ENCODE measurements at regions not wholly inside any gene's neighbourhood (a gene's known extent, or its start where the extent isn't known, plus 50 kb on each side); places are given as distances from the start of the nearest gene placed in this dataset.

GRCh38 chr2:64837925-64838641, 151.1 kb upstream of the SLC1A4 start:
- TF ChIP-seq POLR2A (IDR thresholded peaks at IDR 0.05; ENCODE audit: extremely low read depth, insufficient read length) = no peak
- TF ChIP-seq, protein P1, sequence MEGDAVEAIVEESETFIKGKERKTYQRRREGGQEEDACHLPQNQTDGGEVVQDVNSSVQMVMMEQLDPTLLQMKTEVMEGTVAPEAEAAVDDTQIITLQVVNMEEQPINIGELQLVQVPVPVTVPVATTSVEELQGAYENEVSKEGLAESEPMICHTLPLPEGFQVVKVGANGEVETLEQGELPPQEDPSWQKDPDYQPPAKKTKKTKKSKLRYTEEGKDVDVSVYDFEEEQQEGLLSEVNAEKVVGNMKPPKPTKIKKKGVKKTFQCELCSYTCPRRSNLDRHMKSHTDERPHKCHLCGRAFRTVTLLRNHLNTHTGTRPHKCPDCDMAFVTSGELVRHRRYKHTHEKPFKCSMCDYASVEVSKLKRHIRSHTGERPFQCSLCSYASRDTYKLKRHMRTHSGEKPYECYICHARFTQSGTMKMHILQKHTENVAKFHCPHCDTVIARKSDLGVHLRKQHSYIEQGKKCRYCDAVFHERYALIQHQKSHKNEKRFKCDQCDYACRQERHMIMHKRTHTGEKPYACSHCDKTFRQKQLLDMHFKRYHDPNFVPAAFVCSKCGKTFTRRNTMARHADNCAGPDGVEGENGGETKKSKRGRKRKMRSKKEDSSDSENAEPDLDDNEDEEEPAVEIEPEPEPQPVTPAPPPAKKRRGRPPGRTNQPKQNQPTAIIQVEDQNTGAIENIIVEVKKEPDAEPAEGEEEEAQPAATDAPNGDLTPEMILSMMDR (IDR thresholded peaks at IDR 0.05; ENCODE audit: low read depth, low read length) = no peak

All from NB4 (cell line).